ENCODE measurements at regions not wholly inside any gene's neighbourhood (a gene's known extent, or its start where the extent isn't known, plus 50 kb on each side); places are given as distances from the start of the nearest gene placed in this dataset.

- no peak overlapping the region for H2BK15ac ChIP-seq (ENCODE audit: low read length)
- H2AFZ ChIP-seq (ENCODE audit: low read length): no peak overlapping the region
- no peak overlapping the region for H3K27ac ChIP-seq (ENCODE audit: low read depth, low read length)
- H3K4ac ChIP-seq (replicated peaks; ENCODE audit: insufficient read length, low read depth, low read length): no peak overlapping the region
- no peak overlapping the region for H3K4me2 ChIP-seq (ENCODE audit: insufficient read depth in 1 of 2, low read depth in 2 of 2, low read length in 2 of 2)
- H2BK120ac ChIP-seq (replicated peaks; ENCODE audit: low read depth, low read length): no peak overlapping the region
- ChIA-PET CTCF (ENCODE audit: partially characterized antibody) (no interaction called here), POLR2A (ENCODE audit: partially characterized antibody) (no interaction called here)
- no peak overlapping the region for H2BK20ac ChIP-seq (ENCODE audit: low read length)
- no peak overlapping the region for H3K14ac ChIP-seq (ENCODE audit: insufficient read length)
- H2BK5ac ChIP-seq (ENCODE audit: low read depth, low read length): no peak overlapping the region
- no peak overlapping the region for H3K4me3 ChIP-seq (ENCODE audit: extremely low read depth in 1 of 4, insufficient read depth in 2 of 4, low read depth in 3 of 4, low read length in 4 of 4)
- no peak overlapping the region for H2AK5ac ChIP-seq (ENCODE audit: low read depth, low read length)
- no peak overlapping the region for H3K23ac ChIP-seq (ENCODE audit: insufficient read length)
- H3K79me1 ChIP-seq (ENCODE audit: low read depth, low read length): no peaks in the 10 kb centered on the region
- no peak overlapping the region for H3K56ac ChIP-seq (replicated peaks; ENCODE audit: insufficient read length, low read depth, low read length)
- no peak overlapping the region for H4K91ac ChIP-seq (replicated peaks; ENCODE audit: insufficient read length, low read length)
- TF ChIP-seq SIX5 (IDR thresholded peaks at IDR 0.05; ENCODE audit: low read depth, low read length) (no peak), BACH1 (IDR thresholded peaks at IDR 0.05; ENCODE audit: low read length) (no peak), CTCF (IDR thresholded peaks at IDR 0.05; ENCODE audit: control extremely low read depth in 1 of 3, insufficient read depth in 1 of 3, low read depth in 1 of 3, low read length in 3 of 3) (no peak)
- no peak overlapping the region for H2BK12ac ChIP-seq (ENCODE audit: low read depth, low read length)
- DNase-seq (ENCODE audit: low read depth in 1 of 2, low spot score in 2 of 2) (no peak), FAIRE-seq (no peak)
- H3K79me2 ChIP-seq (ENCODE audit: control insufficient read depth in 1 of 2, insufficient read depth in 2 of 2, low read length in 2 of 2): no peaks in the 10 kb centered on the region
- 0 out of 7 replicates have a peak, but pooled peaks cover 0 to 3% (median 0%) of the 10 kb centered on the region in 4 experiments for H3K4me1 ChIP-seq (replicated peaks in 1 of 4; ENCODE audit: control insufficient read depth in 3 of 4, insufficient read depth in 4 of 4, low read length in 3 of 4)
- H4K20me1 ChIP-seq (replicated peaks in 1 of 2; ENCODE audit: control insufficient read depth in 1 of 2, insufficient read depth in 2 of 2, low read length in 2 of 2): no peaks in the 10 kb centered on the region
- no peak overlapping the region for H3K18ac ChIP-seq (ENCODE audit: extremely low read depth, low read length)
- H3K23me2 ChIP-seq (ENCODE audit: low read depth, low read length): no peaks in the 10 kb centered on the region
- H3K27me3 ChIP-seq (replicated peaks in 1 of 4; ENCODE audit: control insufficient read depth in 3 of 4, extremely low read depth in 1 of 4, insufficient read depth in 3 of 4, low read length in 3 of 4): no peaks in the 10 kb centered on the region
- no peaks in the 10 kb centered on the region for H3K9me3 ChIP-seq (ENCODE audit: insufficient read depth in 2 of 2, low read depth in 1 of 2, low read length in 1 of 2)
- no peaks in the 10 kb centered on the region for H3K36me3 ChIP-seq (ENCODE audit: control insufficient read depth in 2 of 4, insufficient read depth in 4 of 4, low read length in 3 of 4)
- H4K5ac ChIP-seq (ENCODE audit: insufficient read length, low read depth, low read length): no peak overlapping the region
- H4K8ac ChIP-seq (ENCODE audit: extremely low read depth, insufficient read depth, low read length): no peak overlapping the region
- H3K9ac ChIP-seq (replicated peaks in 1 of 4; ENCODE audit: extremely low read depth in 1 of 4, low read depth in 3 of 4, low read length in 3 of 4): no peak overlapping the region
These were observed 78.6 kb upstream of the GLI3 start for GRCh38 chr7:42315631-42316030.

Measured in H1 (cell line).